ENCODE measurements at regions not wholly inside any gene's neighbourhood (a gene's known extent, or its start where the extent isn't known, plus 50 kb on each side); places are given as distances from the start of the nearest gene placed in this dataset.
"Not testable (repeated sequence)": the region's sequence is repeated elsewhere in the genome, so short reads cannot be mapped to it uniquely, and the experiment has no call there.

GRCh38 chr1:181260271-181260670 lies 171.8 kb downstream of the IER5 start:
- DNase-seq, result no peak

GRCh38 chr1:181260994-181261393 lies 172.5 kb downstream of the IER5 start:
- DNase-seq, result no peak

GRCh38 chr1:181262069-181262468 lies 173.6 kb downstream of the IER5 start:
- no peak for DNase-seq

GRCh38 chr1:181263444-181263843 lies 174.9 kb downstream of the IER5 start:
- DNase-seq, result no peak

GRCh38 chr1:181264821-181265220 lies 176.3 kb downstream of the IER5 start:
- DNase-seq, result no peak

- DNase-seq, result no peak
Observed at GRCh38 chr1:181284978-181285377, 196.5 kb downstream of the IER5 start.

GRCh38 chr1:181295217-181295616 lies 188.1 kb upstream of the CACNA1E start:
- DNase-seq, result no peak

GRCh38 chr1:181296180-181296579 lies 187.1 kb upstream of the CACNA1E start:
- DNase-seq, result no peak

GRCh38 chr1:181308098-181308497 lies 175.2 kb upstream of the CACNA1E start:
- DNase-seq, result no peak

GRCh38 chr1:181310560-181310959 lies 172.8 kb upstream of the CACNA1E start:
- no peak for DNase-seq

GRCh38 chr1:181312946-181313345 lies 170.4 kb upstream of the CACNA1E start:
- no peak for DNase-seq

GRCh38 chr1:181313466-181313865 lies 169.9 kb upstream of the CACNA1E start:
- DNase-seq, result no peak

- no peak for DNase-seq
Observed at GRCh38 chr1:181314010-181314409, 169.3 kb upstream of the CACNA1E start.

- DNase-seq, result no peak
Observed at GRCh38 chr1:181314959-181315358, 168.4 kb upstream of the CACNA1E start.

- DNase-seq, result no peak
Observed at GRCh38 chr1:181317261-181317930, 165.9 kb upstream of the CACNA1E start.

GRCh38 chr1:181318022-181318857 lies 165.1 kb upstream of the CACNA1E start:
- no peak for DNase-seq

- no peak for DNase-seq
Observed at GRCh38 chr1:181318858-181319235, 164.5 kb upstream of the CACNA1E start.

- DNase-seq, result no peak
Observed at GRCh38 chr1:181319907-181320306, 163.4 kb upstream of the CACNA1E start.

- DNase-seq, result no peak
Observed at GRCh38 chr1:181324797-181325616, 158.3 kb upstream of the CACNA1E start.

GRCh38 chr1:181325765-181326164 lies 157.6 kb upstream of the CACNA1E start:
- not testable (repeated sequence) for DNase-seq

- DNase-seq, result no peak
Observed at GRCh38 chr1:181326348-181326747, 157.0 kb upstream of the CACNA1E start.

GRCh38 chr1:181327796-181328195 lies 155.5 kb upstream of the CACNA1E start:
- DNase-seq, result no peak

GRCh38 chr1:181334724-181335123 lies 148.6 kb upstream of the CACNA1E start:
- DNase-seq, result no peak

- DNase-seq, result no peak
Observed at GRCh38 chr1:181335631-181336030, 147.7 kb upstream of the CACNA1E start.

All from right forelimb (tissue), 1 donor.